WERI-Rb-1 (cell line): ENCODE measurements at regions not wholly inside any gene's neighbourhood (a gene's known extent, or its start where the extent isn't known, plus 50 kb on each side); places are given as distances from the start of the nearest gene placed in this dataset.
"Not testable (repeated sequence)": the region's sequence is repeated elsewhere in the genome, so short reads cannot be mapped to it uniquely, and the experiment has no call there.

Source experiments
- DNase-seq: peaks from one replicate; pipeline ENCODE4 v3.0.0-alpha.2; 2020
- H3K27ac ChIP-seq: fragments of 250-450 bp; sonication (Bioruptor Pico); 2 replicates; pipeline ENCODE4 v1.5.1; 2020; ENCODE audit warnings: mild to moderate bottlenecking, moderate library complexity
- H3K27me3 ChIP-seq: fragments of 250-450 bp; sonication (Bioruptor Pico); 2 replicates; pipeline ENCODE4 v1.5.1; 2021; ENCODE audit warnings: mild to moderate bottlenecking, low read depth, moderate library complexity; ENCODE audit not compliant: insufficient read depth, severe bottlenecking
- H3K36me3 ChIP-seq: fragments of 250-450 bp; sonication (Bioruptor Pico); 2 replicates; pipeline ENCODE4 v1.5.1; 2020; ENCODE audit warnings: mild to moderate bottlenecking, moderate library complexity
- H3K4me3 ChIP-seq: 2 replicates; pipeline ENCODE4 v1.5.1; 2011; ENCODE audit warnings: low read depth, mild to moderate bottlenecking, control low read depth, low read length
- H3K9me3 ChIP-seq: fragments of 250-450 bp; sonication (Bioruptor Pico); 2 replicates; pipeline ENCODE4 v1.5.1; 2021; ENCODE audit warnings: mild to moderate bottlenecking, moderate library complexity; ENCODE audit not compliant: severe bottlenecking
- CTCF ChIP-seq: IDR thresholded peaks from 2 replicates; pipeline ENCODE4 v1.5.1; 2011; ENCODE audit warnings: low read depth, mild to moderate bottlenecking, control low read depth, inconsistent platforms, low read length

GRCh38 chr12:75747572-75748021, 236.2 kb upstream of the KRR1 start:
- Histone ChIP-seq H3K27ac (no peak overlapping the region), H3K27me3 (no peaks in the 10 kb centered on the region), H3K36me3 (no peaks in the 10 kb centered on the region), H3K9me3 (no peaks in the 10 kb centered on the region), H3K4me3 (no peak overlapping the region)
- TF ChIP-seq CTCF = no peak
- no peak for DNase-seq

GRCh38 chr12:75746621-75747020, 235.2 kb upstream of the KRR1 start:
- Histone ChIP-seq H3K27me3 (no peaks in the 10 kb centered on the region), H3K4me3 (no peak overlapping the region), H3K36me3 (no peaks in the 10 kb centered on the region), H3K9me3 (no peaks in the 10 kb centered on the region), H3K27ac (no peak overlapping the region)
- DNase-seq = no peak
- TF ChIP-seq CTCF = no peak

GRCh38 chr12:75744607-75745256, 233.3 kb upstream of the KRR1 start:
- Histone ChIP-seq H3K4me3 (no peak overlapping the region), H3K27ac (no peak overlapping the region), H3K9me3 (no peaks in the 10 kb centered on the region), H3K27me3 (no peaks in the 10 kb centered on the region), H3K36me3 (no peaks in the 10 kb centered on the region)
- no peak for DNase-seq
- no peak for TF ChIP-seq CTCF

DNA sequence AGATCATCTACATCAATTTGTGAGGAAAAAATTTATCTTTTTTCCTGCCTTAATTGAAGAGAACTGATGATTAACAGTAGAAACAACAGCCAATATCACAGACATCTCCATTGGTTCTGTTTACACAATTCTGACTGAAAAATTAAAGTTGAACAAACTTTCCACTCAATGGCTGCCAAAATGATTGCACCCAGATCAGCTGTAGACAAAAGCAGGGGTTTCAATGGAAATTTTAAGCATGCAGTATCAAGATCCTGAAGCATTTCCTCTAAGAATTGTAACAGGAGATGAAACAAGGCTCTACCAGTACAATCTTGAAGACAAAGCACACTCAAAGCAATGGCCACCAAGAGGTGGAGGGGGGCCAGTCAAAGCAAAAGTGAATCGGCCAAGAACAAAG, 231.6 kb upstream of the KRR1 start:
- H3K36me3 ChIP-seq = no peaks in the 10 kb centered on the region
- H3K27me3 ChIP-seq = no peaks in the 10 kb centered on the region
- no peaks in the 10 kb centered on the region for H3K9me3 ChIP-seq
- no peak overlapping the region for H3K27ac ChIP-seq
- DNase-seq = no peak
- H3K4me3 ChIP-seq = no peak overlapping the region
- TF ChIP-seq CTCF = no peak

- no peak for DNase-seq
- Histone ChIP-seq H3K9me3 (no peaks in the 10 kb centered on the region), H3K36me3 (no peaks in the 10 kb centered on the region), H3K4me3 (no peak overlapping the region), H3K27me3 (no peaks in the 10 kb centered on the region), H3K27ac (no peak overlapping the region)
- no peak for TF ChIP-seq CTCF
Observed at GRCh38 chr12:75742048-75742447, 230.6 kb upstream of the KRR1 start.

GRCh38 chr12:75739912-75740311, 228.5 kb upstream of the KRR1 start:
- Histone ChIP-seq H3K27me3 (no peaks in the 10 kb centered on the region), H3K27ac (no peak overlapping the region), H3K4me3 (no peak overlapping the region), H3K9me3 (no peaks in the 10 kb centered on the region), H3K36me3 (no peaks in the 10 kb centered on the region)
- no peak for TF ChIP-seq CTCF
- DNase-seq = no peak

DNA sequence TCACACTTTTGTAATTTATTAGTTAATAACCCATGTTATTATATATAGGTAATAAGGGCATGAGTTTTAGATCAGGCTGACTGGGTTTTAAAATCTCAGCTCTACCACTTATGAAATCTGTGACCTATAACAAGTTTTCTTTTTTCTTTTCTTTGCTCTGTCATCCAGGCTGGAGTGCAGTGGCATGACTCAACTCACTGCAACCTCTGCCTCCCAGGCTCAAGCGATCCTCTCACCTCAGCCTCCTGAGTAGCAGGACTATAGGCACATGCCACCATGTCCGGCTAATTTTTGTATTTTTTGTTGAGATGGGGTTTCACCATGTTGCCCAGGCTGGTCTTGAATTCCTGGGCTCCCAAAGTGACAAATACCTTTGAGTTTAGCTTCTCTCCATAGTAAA, 227.7 kb upstream of the KRR1 start:
- peak overlapping the region; percentile 66 for H3K27ac ChIP-seq
- H3K4me3 ChIP-seq, H3K27me3 ChIP-seq, H3K36me3 ChIP-seq, DNase-seq, H3K9me3 ChIP-seq: not testable (repeated sequence)
